A549 (cell line): ENCODE measurements at regions not wholly inside any gene's neighbourhood (a gene's known extent, or its start where the extent isn't known, plus 50 kb on each side); places are given as distances from the start of the nearest gene placed in this dataset.

ENCODE experiments used
- CEBPB ChIP-seq, 2 experiments: fragments of >200 bp in 1 of 2; sonication (Bioruptor Twin) in 1 of 2; formaldehyde crosslinking in 1 of 2; IDR thresholded peaks; 2 replicates each; pipeline ENCODE4 v1.6.1; 2012 to 2016
- GATA3 ChIP-seq: IDR thresholded peaks from 2 replicates; pipeline ENCODE4 v1.6.1; 2012; ENCODE audit warnings: borderline replicate concordance
- NFE2L2 ChIP-seq: fragments of 150-350 bp; conservative IDR thresholded peaks from 2 replicates; pipeline ENCODE4 v1.6.1; 2014; ENCODE audit warnings: low read length
- RNF2 ChIP-seq: fragments of 200-600 bp; sonication (generic); IDR thresholded peaks from 2 replicates; pipeline ENCODE4 v1.6.1; 2016; ENCODE audit warnings: low read depth, mild to moderate bottlenecking, antibody characterized with exemption, moderate library complexity, borderline replicate concordance

GRCh38 chr3:172573422-172573821, 50.2 kb upstream of the TNFSF10 start (continued):
- TF ChIP-seq NFE2L2 (no peak), CEBPB (IDR thresholded peaks at IDR 0.05) (no peak), GATA3 (no peak), RNF2 (no peak)
- TF ChIP-seq, all 56 proteins: peak for 0
